Thyroid gland (tissue), 4 donors: ENCODE measurements at regions not wholly inside any gene's neighbourhood (a gene's known extent, or its start where the extent isn't known, plus 50 kb on each side); places are given as distances from the start of the nearest gene placed in this dataset.

Source experiments
- DNase-seq, 2 donors: peaks; one replicate each; pipeline ENCODE4 v3.0.0-alpha.2; 2019
- H3K27ac ChIP-seq, 3 donors: fragments of 200-600 bp; sonication (generic); 1 replicate in 2 of 3; 2 replicates in 1 of 3; pipeline ENCODE4 v1.5.1; 2016 to 2019; ENCODE audit warnings: mild to moderate bottlenecking in 1 of 3, moderate library complexity in 1 of 3
- H3K27me3 ChIP-seq: fragments of 200-600 bp; sonication (generic); one replicate; pipeline ENCODE4 v1.5.1; 2019
- H3K36me3 ChIP-seq, 2 donors: fragments of 200-600 bp; sonication (generic); one replicate each; pipeline ENCODE4 v1.5.1; 2016 to 2019
- H3K4me1 ChIP-seq, 2 donors: fragments of 200-600 bp; sonication (generic); one replicate each; pipeline ENCODE4 v1.5.1; 2017 to 2019
- H3K4me3 ChIP-seq, 3 donors: fragments of 200-600 bp; sonication (generic); replicated peaks in 1 of 3; 1 replicate in 2 of 3; 2 replicates in 1 of 3; pipeline ENCODE4 v1.5.1; 2016; ENCODE audit warnings: mild to moderate bottlenecking in 1 of 3
- H3K9me3 ChIP-seq: fragments of 200-600 bp; sonication (generic); one replicate; pipeline ENCODE4 v1.5.1; 2017
- CTCF ChIP-seq, 6 experiments: fragments of 200-600 bp in 3 of 6; fragments of 450-650 bp in 3 of 6; sonication (generic) in 3 of 6; IDR thresholded peaks; one replicate each; pipeline ENCODE4 v1.5.1; 2016 to 2019; ENCODE audit warnings: antibody characterized with exemption in 6 of 6, mild to moderate bottlenecking in 2 of 6, inconsistent platforms in 1 of 6, moderate library complexity in 1 of 6
- POLR2A ChIP-seq, 2 donors: fragments of 450-650 bp; IDR thresholded peaks; one replicate each; pipeline ENCODE4 v1.6.1; 2017; ENCODE audit warnings: antibody characterized with exemption in 2 of 2, mild to moderate bottlenecking in 2 of 2, moderate library complexity in 1 of 2
- WGBS, 2 donors: methylation state at CpG; one replicate each; pipeline ENCODE4 v1.1.5; 2017; 5-methylcytosine and 5-hydroxymethylcytosine counted together
- intact Hi-C: fragments of 100-400 bp; cut with DNase I; formaldehyde crosslinking; loops from one replicate; pipeline ENCODE4 v1.15.1; 2023

- 93 to 94% methylated on average over 3 of the region's 3 CpGs for WGBS, 2 donors
- no peak for DNase-seq
- Histone ChIP-seq H3K27me3 (no peaks in the 10 kb centered on the region), H3K4me1 (no peaks in the 10 kb centered on the region), H3K27ac (no peak overlapping the region), H3K4me3 (no peak overlapping the region), H3K9me3 (no peaks in the 10 kb centered on the region), H3K36me3 (no peaks in the 10 kb centered on the region)
- intact Hi-C loops = no loop called here
- no peak for TF ChIP-seq POLR2A (IDR thresholded peaks at IDR 0.05)
- no peak for TF ChIP-seq CTCF (IDR thresholded peaks at IDR 0.05)
These were observed 1186.1 kb downstream of the NLGN4X start for GRCh38 chrX:5042563-5042962.

GRCh38 chrX:5031792-5032191, 1196.9 kb downstream of the NLGN4X start:
- DNase-seq = no peak
- WGBS, 2 donors = 68 to 95% methylated on average over 7 of the region's 7 CpGs
- TF ChIP-seq POLR2A (IDR thresholded peaks at IDR 0.05) (no peak), CTCF (IDR thresholded peaks at IDR 0.05) (no peak)
- Histone ChIP-seq H3K9me3 (no peaks in the 10 kb centered on the region), H3K36me3 (no peaks in the 10 kb centered on the region), H3K27ac (no peak overlapping the region), H3K4me1 (no peaks in the 10 kb centered on the region), H3K27me3 (no peaks in the 10 kb centered on the region), H3K4me3 (no peak overlapping the region)
- intact Hi-C loops = no loop called here

GRCh38 chrX:5015451-5015850, 1213.2 kb downstream of the NLGN4X start:
- 77 to 86% methylated on average over 2 of the region's 2 CpGs for WGBS, 2 donors
- no peak for DNase-seq
- no peak overlapping the region for H3K4me3 ChIP-seq
- no peaks in the 10 kb centered on the region for H3K27me3 ChIP-seq
- no peaks in the 10 kb centered on the region for H3K9me3 ChIP-seq
- intact Hi-C loops = no loop called here
- TF ChIP-seq CTCF (IDR thresholded peaks at IDR 0.05) (no peak), POLR2A (IDR thresholded peaks at IDR 0.05) (no peak)
- no peaks in the 10 kb centered on the region for H3K4me1 ChIP-seq
- H3K36me3 ChIP-seq = no peaks in the 10 kb centered on the region
- no peak overlapping the region for H3K27ac ChIP-seq

GRCh38 chrX:4994855-4995254, 1233.8 kb downstream of the NLGN4X start:
- Histone ChIP-seq H3K9me3 (no peaks in the 10 kb centered on the region), H3K4me1 (no peaks in the 10 kb centered on the region), H3K4me3 (no peak overlapping the region), H3K27ac (no peak overlapping the region), H3K36me3 (no peaks in the 10 kb centered on the region), H3K27me3 (no peaks in the 10 kb centered on the region)
- 85 to 100% methylated on average over 1 of the region's 1 CpG for WGBS, 2 donors
- TF ChIP-seq CTCF (IDR thresholded peaks at IDR 0.05) = no peak
- no peak for TF ChIP-seq POLR2A (IDR thresholded peaks at IDR 0.05)
- DNase-seq = no peak
- intact Hi-C loops = no loop called here

- Histone ChIP-seq H3K27ac (no peak overlapping the region), H3K27me3 (no peaks in the 10 kb centered on the region), H3K4me3 (no peak overlapping the region), H3K36me3 (no peaks in the 10 kb centered on the region), H3K9me3 (no peaks in the 10 kb centered on the region), H3K4me1 (no peaks in the 10 kb centered on the region)
- no peak for DNase-seq
- intact Hi-C loops = no loop called here
- 70 to 74% methylated on average over 1 of the region's 1 CpG for WGBS, 2 donors
- no peak for TF ChIP-seq CTCF (IDR thresholded peaks at IDR 0.05)
- TF ChIP-seq POLR2A (IDR thresholded peaks at IDR 0.05) = no peak
These were observed 1250.1 kb downstream of the NLGN4X start for GRCh38 chrX:4978613-4979012.
